Neural crest cell (in vitro differentiated cells): ENCODE measurements at regions not wholly inside any gene's neighbourhood (a gene's known extent, or its start where the extent isn't known, plus 50 kb on each side); places are given as distances from the start of the nearest gene placed in this dataset.

Source experiments
- DNase-seq: peaks from one replicate; pipeline ENCODE4 v3.0.0; 2021; ENCODE audit warnings: low read depth, mixed read lengths, low spot score
- H3K27ac Mint-ChIP-seq: one replicate; pipeline ENCODE4 v1.8.0; 2021; ENCODE audit warnings: mild to moderate bottlenecking, mixed read lengths; ENCODE audit not compliant: unreplicated experiment
- H3K27me3 Mint-ChIP-seq: 2 replicates; pipeline ENCODE4 v1.8.0; 2021; ENCODE audit warnings: low read depth, mild to moderate bottlenecking, mixed read lengths
- H3K36me3 Mint-ChIP-seq: 2 replicates; pipeline ENCODE4 v1.8.0; 2021; ENCODE audit warnings: low read depth, mild to moderate bottlenecking, mixed read lengths
- H3K4me1 Mint-ChIP-seq: 2 replicates; pipeline ENCODE4 v1.8.0; 2021; ENCODE audit warnings: mixed read lengths
- H3K4me3 Mint-ChIP-seq: one replicate; pipeline ENCODE4 v1.8.0; 2021; ENCODE audit warnings: mild to moderate bottlenecking, mixed read lengths
- H3K9me3 Mint-ChIP-seq: 2 replicates; pipeline ENCODE4 v1.8.0; 2021; ENCODE audit warnings: mixed read lengths
- CTCF ChIP-seq: fragments of 200-600 bp; sonication (generic); conservative IDR thresholded peaks from 2 replicates; pipeline ENCODE4 v1.5.0; 2021; ENCODE audit warnings: antibody characterized with exemption, mild to moderate bottlenecking

GRCh38 chr6:168139121-168139520, 60.1 kb upstream of the FRMD1 start:
- H3K36me3 Mint-ChIP-seq, result no peaks in the 10 kb centered on the region
- H3K9me3 Mint-ChIP-seq, result no peaks in the 10 kb centered on the region
- no peak for TF ChIP-seq CTCF
- H3K4me1 Mint-ChIP-seq, result no peaks in the 10 kb centered on the region
- no peak overlapping the region for H3K27ac Mint-ChIP-seq
- H3K4me3 Mint-ChIP-seq, result no peak overlapping the region
- no peak for DNase-seq
- peaks cover 19% of the 10 kb centered on the region for H3K27me3 Mint-ChIP-seq

GRCh38 chr6:168138436-168138835, 59.4 kb upstream of the FRMD1 start:
- Mint-ChIP-seq H3K27ac (no peak overlapping the region), H3K4me3 (no peak overlapping the region), H3K36me3 (no peaks in the 10 kb centered on the region), H3K4me1 (no peaks in the 10 kb centered on the region), H3K9me3 (no peaks in the 10 kb centered on the region), H3K27me3 (peaks cover 21% of the 10 kb centered on the region)
- DNase-seq, result no peak
- TF ChIP-seq CTCF, result no peak

- Mint-ChIP-seq H3K4me3 (no peak overlapping the region), H3K27ac (no peak overlapping the region), H3K4me1 (peaks cover 8% of the 10 kb centered on the region), H3K36me3 (no peaks in the 10 kb centered on the region), H3K9me3 (no peaks in the 10 kb centered on the region), H3K27me3 (peaks cover 24% of the 10 kb centered on the region)
- TF ChIP-seq CTCF, result no peak
- DNase-seq, result no peak
Measured at GRCh38 chr6:168137024-168137423, 58.0 kb upstream of the FRMD1 start.

GRCh38 chr6:168136622-168137021, 57.6 kb upstream of the FRMD1 start:
- Mint-ChIP-seq H3K9me3 (no peaks in the 10 kb centered on the region), H3K4me3 (no peak overlapping the region), H3K27ac (no peak overlapping the region), H3K36me3 (no peaks in the 10 kb centered on the region), H3K27me3 (peaks cover 24% of the 10 kb centered on the region), H3K4me1 (peaks cover 12% of the 10 kb centered on the region)
- TF ChIP-seq CTCF, result no peak
- no peak for DNase-seq

GRCh38 chr6:168136001-168136400, 57.0 kb upstream of the FRMD1 start:
- no peak for DNase-seq
- peaks cover 27% of the 10 kb centered on the region for H3K27me3 Mint-ChIP-seq
- no peaks in the 10 kb centered on the region for H3K9me3 Mint-ChIP-seq
- no peaks in the 10 kb centered on the region for H3K36me3 Mint-ChIP-seq
- H3K4me3 Mint-ChIP-seq, result no peak overlapping the region
- no peak for TF ChIP-seq CTCF
- no peak overlapping the region for H3K27ac Mint-ChIP-seq
- H3K4me1 Mint-ChIP-seq, result peaks cover 15% of the 10 kb centered on the region

- no peak overlapping the region for H3K27ac Mint-ChIP-seq
- peaks cover 15% of the 10 kb centered on the region for H3K4me1 Mint-ChIP-seq
- no peak for DNase-seq
- H3K4me3 Mint-ChIP-seq, result no peak overlapping the region
- peaks cover 25% of the 10 kb centered on the region for H3K27me3 Mint-ChIP-seq
- no peak for TF ChIP-seq CTCF
- no peaks in the 10 kb centered on the region for H3K9me3 Mint-ChIP-seq
- no peaks in the 10 kb centered on the region for H3K36me3 Mint-ChIP-seq
Measured at GRCh38 chr6:168134560-168135201, 55.7 kb upstream of the FRMD1 start.
